ENCODE measurements at regions not wholly inside any gene's neighbourhood (a gene's known extent, or its start where the extent isn't known, plus 50 kb on each side); places are given as distances from the start of the nearest gene placed in this dataset.

- DNase-seq, result no peak
These were observed 828.8 kb upstream of the GJE1 start for GRCh38 chr6:141303907-141304306.

- DNase-seq, result no peak
These were observed 830.9 kb upstream of the GJE1 start for GRCh38 chr6:141301779-141302178.

GRCh38 chr6:141290941-141291721 lies 841.6 kb upstream of the GJE1 start:
- no peak for DNase-seq

GRCh38 chr6:141288947-141289346 lies 843.8 kb upstream of the GJE1 start:
- no peak for DNase-seq

- DNase-seq, result no peak
These were observed 850.5 kb upstream of the GJE1 start for GRCh38 chr6:141282263-141282662.

- DNase-seq, result no peak
These were observed 863.0 kb upstream of the GJE1 start for GRCh38 chr6:141269684-141270083.

- DNase-seq, result no peak
These were observed 865.3 kb upstream of the GJE1 start for GRCh38 chr6:141267420-141267819.

GRCh38 chr6:141265756-141266623 lies 866.7 kb upstream of the GJE1 start:
- no peak for DNase-seq

- DNase-seq, result no peak
These were observed 868.6 kb upstream of the GJE1 start for GRCh38 chr6:141264101-141264500.

GRCh38 chr6:141261672-141262060 lies 871.1 kb upstream of the GJE1 start:
- DNase-seq, result no peak

GRCh38 chr6:141261016-141261671 lies 871.6 kb upstream of the GJE1 start:
- DNase-seq, result no peak

GRCh38 chr6:141260627-141261015 lies 872.1 kb upstream of the GJE1 start:
- DNase-seq, result no peak

- no peak for DNase-seq
These were observed 872.9 kb upstream of the GJE1 start for GRCh38 chr6:141259807-141260206.

GRCh38 chr6:141259091-141259490 lies 873.6 kb upstream of the GJE1 start:
- DNase-seq, result no peak

GRCh38 chr6:141258516-141258915 lies 874.2 kb upstream of the GJE1 start:
- DNase-seq, result no peak

- no peak for DNase-seq
These were observed 878.4 kb upstream of the GJE1 start for GRCh38 chr6:141254336-141254735.

GRCh38 chr6:141252828-141253608 lies 879.7 kb upstream of the GJE1 start:
- DNase-seq, result no peak

GRCh38 chr6:141251286-141251685 lies 881.4 kb upstream of the GJE1 start:
- DNase-seq, result no peak

GRCh38 chr6:141248021-141248799 lies 884.5 kb upstream of the GJE1 start:
- DNase-seq, result no peak

GRCh38 chr6:141244366-141244765 lies 888.4 kb upstream of the GJE1 start:
- DNase-seq, result no peak

GRCh38 chr6:141242957-141243356 lies 889.8 kb upstream of the GJE1 start:
- DNase-seq, result no peak

GRCh38 chr6:141229296-141229695 lies 903.4 kb upstream of the GJE1 start:
- DNase-seq, result no peak

All from RPMI8226 (cell line).